Ovary (tissue), 7 donors: ENCODE measurements at regions not wholly inside any gene's neighbourhood (a gene's known extent, or its start where the extent isn't known, plus 50 kb on each side); places are given as distances from the start of the nearest gene placed in this dataset.

Experiments
- DNase-seq, 5 donors: peaks; one replicate each; pipeline ENCODE4 v3.0.0-alpha.2; 2019 to 2020
- H3K27ac ChIP-seq, 2 donors: fragments of 200-600 bp; one replicate each; pipeline versions ENCODE4 v1.5.1 to v1.8.0; 2019 to 2022
- H3K27me3 ChIP-seq: fragments of 200-600 bp; one replicate; pipeline ENCODE4 v1.8.0; 2022
- H3K36me3 ChIP-seq: fragments of 200-600 bp; sonication (generic); one replicate; pipeline ENCODE4 v1.5.1; 2019
- H3K4me1 ChIP-seq: one replicate; pipeline ENCODE4 v1.8.1; 2013; ENCODE audit warnings: mild to moderate bottlenecking, moderate library complexity; ENCODE audit not compliant: insufficient read depth
- H3K4me3 ChIP-seq: fragments of 200-600 bp; sonication (generic); one replicate; pipeline ENCODE4 v1.5.1; 2017
- H3K9me3 ChIP-seq, 2 donors: fragments of 200-600 bp in 1 of 2; sonication (generic) in 1 of 2; one replicate each; pipeline versions ENCODE4 v1.5.1 to v1.8.1; 2013 to 2019; ENCODE audit warnings: mild to moderate bottlenecking in 1 of 2, moderate library complexity in 1 of 2
- EP300 ChIP-seq: sonication (generic); formaldehyde crosslinking; IDR thresholded peaks from one replicate; pipeline ENCODE4 v1.6.1; 2017; ENCODE audit warnings: antibody characterized with exemption
- POLR2A ChIP-seq: fragments of 450-650 bp; IDR thresholded peaks from one replicate; pipeline ENCODE4 v1.6.1; 2017; ENCODE audit warnings: antibody characterized with exemption, mild to moderate bottlenecking, moderate library complexity
- WGBS, 3 donors: extraction: QIAGEN DNeasy Blood & Tissue Kit in 1 of 3; methylation state at CpG; one replicate each; pipeline versions ENCODE4 v1.1.5 to v1.1.7; 2013 to 2017; 5-methylcytosine and 5-hydroxymethylcytosine counted together
- intact Hi-C, 4 donors: fragments of 100-400 bp; cut with DNase I; formaldehyde crosslinking; loops; one replicate each; pipeline versions ENCODE4 v1.11.0 to v1.15.1; 2022 to 2023
- TF ChIP-seq, protein P1 (sequence below), 3 donors: fragments of 450-650 bp in 2 of 3; fragments of 200-600 bp in 1 of 3; IDR thresholded peaks; one replicate each; pipeline versions ENCODE4 v1.5.1 to v1.8.0; 2016 to 2022; ENCODE audit warnings: antibody characterized with exemption in 3 of 3, mild to moderate bottlenecking in 1 of 3
- donor health status: DM: no; HTN: no; CAD: no; lungs with moderate emphysema.
- donor health status: DM: no; HTN: no; CAD: no.
- donor health status: Bipolar disorder and iron deficiency.
- donor health status: DM: no; HTN: no; CAD: no.
- donor health status: DM: yes; HTN: yes; CAD: no.

DNA sequence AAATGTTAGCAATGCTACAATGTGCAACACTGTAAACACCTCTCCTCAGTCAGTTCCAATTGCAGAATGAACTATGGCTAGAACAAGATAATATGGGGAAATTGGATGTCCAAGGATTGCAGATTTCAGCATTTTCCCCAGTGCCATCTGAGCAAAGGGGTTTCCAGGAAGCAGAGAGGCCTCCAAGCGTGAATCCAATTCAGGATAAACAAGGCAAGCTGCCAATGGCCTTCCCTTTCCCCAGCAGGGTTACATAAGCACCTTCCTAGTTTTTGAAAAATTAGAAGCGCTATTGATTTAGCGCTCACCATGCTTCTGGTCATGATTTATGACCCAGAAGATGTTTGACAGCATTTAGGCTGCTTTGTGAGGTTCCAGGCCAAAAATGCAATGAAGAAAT, 223.0 kb upstream of the GATB start:
- H3K27ac ChIP-seq, result no peak overlapping the region

DNA sequence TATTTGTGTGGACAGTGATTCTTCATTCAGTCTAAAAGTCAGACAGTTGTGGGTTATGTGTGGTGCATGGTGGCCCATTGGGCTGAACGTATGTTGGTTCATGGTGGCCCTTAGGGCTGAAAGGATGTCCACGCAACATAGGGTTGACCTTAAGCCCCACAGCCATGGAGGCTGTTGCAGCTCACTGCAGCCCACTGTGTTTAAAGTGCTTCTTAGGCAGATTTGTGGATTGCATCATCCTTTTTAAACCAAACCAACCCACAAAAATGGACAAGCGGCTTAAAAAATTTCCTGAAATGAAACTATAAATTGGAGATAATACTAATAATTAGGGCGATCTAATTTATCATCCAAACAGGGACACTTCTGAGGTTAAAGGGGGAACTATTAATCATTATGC, 219.0 kb upstream of the GATB start:
- Histone ChIP-seq H3K27me3 (no peaks in the 10 kb centered on the region), H3K4me3 (no peak overlapping the region), H3K9me3 (no peaks in the 10 kb centered on the region), H3K36me3 (no peaks in the 10 kb centered on the region), H3K27ac (no peak overlapping the region), H3K4me1 (no peaks in the 10 kb centered on the region)
- intact Hi-C loops, result no loop called here
- DNase-seq, result no peak
- TF ChIP-seq EP300, result no peak
- TF ChIP-seq, protein P1, sequence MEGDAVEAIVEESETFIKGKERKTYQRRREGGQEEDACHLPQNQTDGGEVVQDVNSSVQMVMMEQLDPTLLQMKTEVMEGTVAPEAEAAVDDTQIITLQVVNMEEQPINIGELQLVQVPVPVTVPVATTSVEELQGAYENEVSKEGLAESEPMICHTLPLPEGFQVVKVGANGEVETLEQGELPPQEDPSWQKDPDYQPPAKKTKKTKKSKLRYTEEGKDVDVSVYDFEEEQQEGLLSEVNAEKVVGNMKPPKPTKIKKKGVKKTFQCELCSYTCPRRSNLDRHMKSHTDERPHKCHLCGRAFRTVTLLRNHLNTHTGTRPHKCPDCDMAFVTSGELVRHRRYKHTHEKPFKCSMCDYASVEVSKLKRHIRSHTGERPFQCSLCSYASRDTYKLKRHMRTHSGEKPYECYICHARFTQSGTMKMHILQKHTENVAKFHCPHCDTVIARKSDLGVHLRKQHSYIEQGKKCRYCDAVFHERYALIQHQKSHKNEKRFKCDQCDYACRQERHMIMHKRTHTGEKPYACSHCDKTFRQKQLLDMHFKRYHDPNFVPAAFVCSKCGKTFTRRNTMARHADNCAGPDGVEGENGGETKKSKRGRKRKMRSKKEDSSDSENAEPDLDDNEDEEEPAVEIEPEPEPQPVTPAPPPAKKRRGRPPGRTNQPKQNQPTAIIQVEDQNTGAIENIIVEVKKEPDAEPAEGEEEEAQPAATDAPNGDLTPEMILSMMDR (IDR thresholded peaks at IDR 0.05), result no peak
- WGBS, 3 donors, result 93 to 95% (median 94%) methylated on average over 4 of the region's 4 CpGs

More for the DNA sequence above, 223.0 kb upstream of the GATB start:
- Histone ChIP-seq H3K4me1 (no peaks in the 10 kb centered on the region), H3K36me3 (no peaks in the 10 kb centered on the region), H3K4me3 (no peak overlapping the region), H3K9me3 (no peaks in the 10 kb centered on the region), H3K27me3 (no peaks in the 10 kb centered on the region)
- TF ChIP-seq, protein P1 (IDR thresholded peaks at IDR 0.05), result no peak
- TF ChIP-seq POLR2A, result no peak
- no peak for TF ChIP-seq EP300
- intact Hi-C loops, result no loop called here
- peak in 2 of 5 donors; percentile 15 to 26 for DNase-seq
- 16 to 41% (median 24%) methylated on average over 3 of the region's 3 CpGs for WGBS, 3 donors

DNA sequence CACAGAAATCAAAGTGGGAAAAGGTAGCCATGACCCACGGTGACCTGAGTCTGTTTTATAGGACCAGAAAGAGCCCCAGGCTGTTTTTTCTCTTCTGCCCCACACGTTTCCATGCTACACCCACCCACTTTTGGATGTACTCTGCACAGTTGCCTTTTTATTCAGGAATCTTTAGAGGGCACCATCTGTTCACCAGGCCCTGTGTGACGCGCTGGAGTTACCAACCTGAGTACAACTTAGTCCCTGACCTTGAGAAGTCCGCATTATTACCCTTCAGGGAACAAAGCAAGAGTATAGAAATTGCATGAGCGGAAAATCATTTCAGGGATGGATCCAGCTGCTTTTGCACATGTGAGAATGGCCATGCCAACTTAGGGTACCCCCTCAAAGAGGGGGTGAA, 207.8 kb upstream of the GATB start:
- Histone ChIP-seq H3K9me3 (no peaks in the 10 kb centered on the region), H3K27ac (no peak overlapping the region), H3K4me3 (no peak overlapping the region), H3K4me1 (no peaks in the 10 kb centered on the region), H3K27me3 (no peaks in the 10 kb centered on the region), H3K36me3 (no peaks in the 10 kb centered on the region)
- intact Hi-C loops, result no loop called here
- TF ChIP-seq, protein P1 (IDR thresholded peaks at IDR 0.05), result no peak
- TF ChIP-seq EP300 (no peak), POLR2A (no peak)
- DNase-seq, result no peak
- WGBS, 3 donors, result 75 to 83% (median 76%) methylated on average over 6 of the region's 6 CpGs

DNA sequence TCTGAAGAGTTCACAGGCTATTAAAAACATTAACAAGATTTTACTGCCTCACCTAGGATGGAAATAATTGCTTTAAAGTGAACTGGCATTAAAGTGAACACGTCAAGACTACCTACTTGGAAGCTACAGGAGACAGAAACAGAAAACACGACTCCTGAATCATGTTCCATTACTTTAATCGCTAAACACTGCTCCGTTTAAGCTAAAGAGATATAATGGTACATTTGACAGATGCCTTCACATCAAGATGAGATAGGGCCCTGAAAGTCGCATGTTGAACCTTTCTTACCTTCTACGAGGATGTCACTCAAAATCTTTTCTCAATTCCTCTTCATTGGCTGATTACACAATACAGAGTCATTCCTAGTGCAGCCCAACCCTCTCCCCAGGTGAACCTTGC, 206.3 kb upstream of the GATB start:
- H3K27ac ChIP-seq, result no peak overlapping the region
- H3K4me3 ChIP-seq, result no peak overlapping the region
- intact Hi-C loops, result no loop called here
- H3K36me3 ChIP-seq, result no peaks in the 10 kb centered on the region
- DNase-seq, result no peak
- no peaks in the 10 kb centered on the region for H3K4me1 ChIP-seq
- H3K27me3 ChIP-seq, result no peaks in the 10 kb centered on the region
- no peak for TF ChIP-seq POLR2A
- TF ChIP-seq, protein P1 (IDR thresholded peaks at IDR 0.05), result no peak
- no peak for TF ChIP-seq EP300
- no peaks in the 10 kb centered on the region for H3K9me3 ChIP-seq
- WGBS, 3 donors, result 81 to 86% (median 85%) methylated on average over 6 of the region's 6 CpGs
